Myocyte (in vitro differentiated cells): ENCODE measurements at regions not wholly inside any gene's neighbourhood (a gene's known extent, or its start where the extent isn't known, plus 50 kb on each side); places are given as distances from the start of the nearest gene placed in this dataset.

Experiments used
- DNase-seq: peaks from one replicate; pipeline ENCODE4 v3.0.0-alpha.2; 2012; ENCODE audit warnings: low read depth

GRCh38 chr20:61113731-61114130, 138.3 kb upstream of the CDH4 start:
- no peak for DNase-seq

DNA sequence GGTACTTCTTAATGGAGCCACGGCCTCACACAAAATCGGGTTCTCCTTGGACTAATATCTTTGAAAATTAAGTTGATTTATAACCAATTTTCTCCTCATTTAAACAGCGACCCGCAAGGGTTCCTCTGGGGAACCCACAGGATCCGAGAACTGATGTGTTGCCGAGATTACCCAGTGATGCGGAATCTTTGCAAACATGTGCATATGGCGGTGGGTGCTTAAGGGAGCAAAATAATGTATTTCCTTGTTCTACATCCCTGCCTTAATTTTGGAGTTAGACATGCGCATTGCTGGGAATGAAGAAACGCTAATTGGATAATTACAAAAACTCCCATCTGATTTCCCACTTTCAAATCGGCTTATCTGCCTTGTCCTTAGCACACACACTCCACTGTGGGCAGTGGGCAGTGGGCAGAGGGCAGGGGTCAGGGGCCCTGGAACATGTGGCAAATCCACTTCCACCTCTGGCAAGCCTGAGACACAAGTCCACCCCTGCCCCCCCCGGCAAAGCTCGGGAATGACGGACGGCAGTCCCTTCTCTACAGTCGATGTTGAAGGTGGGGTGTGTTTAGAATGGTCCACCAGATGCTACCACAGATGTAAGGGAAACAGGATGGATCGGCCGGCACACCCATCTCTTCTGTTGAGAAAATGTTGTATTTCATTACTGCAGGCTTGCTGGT, 137.4 kb upstream of the CDH4 start:
- DNase-seq = no peak

DNA sequence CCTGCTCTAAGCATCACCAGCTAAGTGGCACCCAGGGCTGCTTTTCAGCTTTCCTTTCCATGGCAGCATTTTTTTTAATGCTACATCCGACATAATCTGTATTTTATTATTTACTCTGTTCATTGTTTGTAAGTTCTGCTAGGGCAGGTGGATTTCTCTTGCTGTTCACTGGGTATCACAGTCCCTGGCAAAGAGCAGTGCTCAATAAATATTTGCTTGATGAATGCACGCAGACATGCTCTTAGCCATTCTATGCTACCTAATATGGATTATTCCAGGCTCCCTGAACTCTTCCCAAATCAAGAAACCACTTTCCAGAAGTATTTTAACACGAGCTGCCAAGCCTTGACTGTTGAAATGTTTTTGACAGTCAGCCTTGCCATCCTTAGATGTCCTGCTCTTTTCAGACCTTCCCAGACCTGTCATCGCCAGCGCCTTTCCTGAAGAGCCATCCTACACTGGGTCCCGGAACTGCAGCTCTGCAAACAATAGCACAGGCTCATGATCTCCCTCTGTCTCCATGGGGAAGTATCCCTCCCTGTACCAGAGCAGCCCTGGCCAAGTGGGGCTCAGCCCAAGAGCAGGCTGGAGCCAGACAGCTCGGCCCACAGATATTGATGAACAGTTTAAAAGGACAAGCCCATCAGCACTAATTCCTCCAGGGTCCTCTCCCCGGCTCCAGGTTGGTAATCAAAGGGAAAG, 136.5 kb upstream of the CDH4 start:
- no peak for DNase-seq

DNA sequence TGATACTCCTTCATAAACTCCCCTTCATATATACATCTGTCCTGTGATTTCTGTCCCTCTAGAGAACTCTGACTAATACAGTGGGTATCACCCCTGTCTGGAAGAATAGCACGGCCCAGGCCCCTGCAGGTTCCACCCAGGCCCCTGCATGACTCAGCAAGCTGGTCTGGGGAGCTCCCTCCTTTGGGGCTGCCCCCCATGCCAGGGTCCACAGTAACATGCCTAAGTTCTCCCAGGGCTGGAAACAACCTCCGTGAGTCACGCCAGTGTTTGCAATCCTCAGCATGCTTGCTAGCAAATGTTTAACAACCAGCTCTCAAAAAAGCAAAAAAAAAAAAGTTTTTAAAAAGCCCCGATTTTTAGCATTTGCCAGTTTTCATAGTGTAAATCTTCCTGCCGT, 134.3 kb upstream of the CDH4 start:
- DNase-seq = peak; percentile 24

GRCh38 chr20:61118429-61119224, 133.4 kb upstream of the CDH4 start:
- DNase-seq = no peak

- no peak for DNase-seq
Observed at GRCh38 chr20:61119273-61119672, 132.8 kb upstream of the CDH4 start.

DNA sequence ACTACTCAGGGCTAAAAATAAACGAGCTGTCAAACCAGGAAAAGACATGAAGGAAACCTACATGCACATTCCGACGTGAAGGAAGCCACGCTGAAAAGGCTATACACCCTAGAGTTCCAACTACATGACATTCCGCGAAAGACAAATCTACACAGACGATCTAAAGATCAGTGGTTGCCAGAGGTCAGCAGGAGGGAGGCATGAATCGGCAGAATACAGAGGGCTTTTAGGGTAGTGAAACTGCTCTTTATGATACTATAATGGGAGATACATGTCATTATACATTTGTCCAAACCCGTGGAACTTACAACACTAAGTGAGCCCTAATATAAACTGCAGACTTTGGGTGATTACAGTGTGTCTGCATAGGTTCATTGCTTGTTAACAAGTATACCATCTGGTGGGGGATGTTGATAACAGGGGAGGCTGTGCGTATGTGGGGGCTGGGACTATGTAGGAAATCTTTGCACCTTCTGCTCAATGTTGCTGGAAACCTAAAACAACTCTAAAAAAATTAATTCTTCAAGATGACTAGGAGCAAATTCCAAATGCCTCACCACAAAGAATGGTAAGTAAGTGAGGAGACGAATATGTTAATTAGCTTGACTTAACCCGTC, 132.2 kb upstream of the CDH4 start:
- no peak for DNase-seq

DNA sequence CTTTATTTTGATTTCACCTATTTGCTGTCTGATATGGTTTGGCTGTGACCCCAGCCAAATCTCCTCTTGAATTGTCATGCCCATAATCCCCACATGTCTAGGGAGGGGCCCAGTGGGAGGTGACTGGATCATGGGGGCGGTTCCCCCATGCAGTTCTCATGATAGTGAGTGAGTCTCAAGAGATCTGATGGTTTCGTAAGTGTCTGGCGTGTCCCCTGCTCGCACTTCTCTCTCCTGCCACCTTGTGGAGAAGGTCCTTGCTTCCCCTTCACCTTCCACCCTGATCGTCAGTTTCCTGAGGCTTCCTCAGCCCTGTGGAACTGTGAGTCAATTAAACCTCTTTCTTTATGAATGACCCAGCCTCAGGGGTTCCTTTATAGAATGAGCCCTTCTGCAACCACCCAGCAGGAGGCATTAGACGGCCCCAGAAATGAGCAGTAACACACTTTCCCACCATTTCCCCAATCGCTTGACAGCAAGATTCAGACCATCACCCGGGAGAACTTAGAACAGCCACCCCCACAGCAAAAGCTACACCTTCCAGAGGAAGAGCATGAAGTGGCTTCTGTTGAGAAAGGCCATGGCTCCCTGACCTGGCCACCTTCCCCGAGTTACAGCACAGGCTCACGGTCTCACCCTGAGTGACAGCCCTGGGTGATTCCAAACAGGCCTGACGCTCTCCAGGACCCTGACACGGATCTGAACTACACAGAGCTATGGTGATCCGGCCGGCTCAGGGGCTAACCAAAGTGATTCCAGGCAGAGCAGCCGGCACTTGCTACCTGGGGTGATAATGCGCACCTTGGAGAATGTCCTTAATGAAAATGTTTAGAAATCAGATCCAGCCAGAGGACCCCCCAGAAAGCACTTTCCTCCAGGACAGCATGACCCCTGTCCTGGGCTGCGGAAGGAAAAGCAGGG, 131.2 kb upstream of the CDH4 start:
- DNase-seq = peak; percentile 66

- no peak for DNase-seq
Observed at GRCh38 chr20:61121661-61122060, 130.4 kb upstream of the CDH4 start.

- no peak for DNase-seq
Observed at GRCh38 chr20:61123286-61123685, 128.8 kb upstream of the CDH4 start.

DNA sequence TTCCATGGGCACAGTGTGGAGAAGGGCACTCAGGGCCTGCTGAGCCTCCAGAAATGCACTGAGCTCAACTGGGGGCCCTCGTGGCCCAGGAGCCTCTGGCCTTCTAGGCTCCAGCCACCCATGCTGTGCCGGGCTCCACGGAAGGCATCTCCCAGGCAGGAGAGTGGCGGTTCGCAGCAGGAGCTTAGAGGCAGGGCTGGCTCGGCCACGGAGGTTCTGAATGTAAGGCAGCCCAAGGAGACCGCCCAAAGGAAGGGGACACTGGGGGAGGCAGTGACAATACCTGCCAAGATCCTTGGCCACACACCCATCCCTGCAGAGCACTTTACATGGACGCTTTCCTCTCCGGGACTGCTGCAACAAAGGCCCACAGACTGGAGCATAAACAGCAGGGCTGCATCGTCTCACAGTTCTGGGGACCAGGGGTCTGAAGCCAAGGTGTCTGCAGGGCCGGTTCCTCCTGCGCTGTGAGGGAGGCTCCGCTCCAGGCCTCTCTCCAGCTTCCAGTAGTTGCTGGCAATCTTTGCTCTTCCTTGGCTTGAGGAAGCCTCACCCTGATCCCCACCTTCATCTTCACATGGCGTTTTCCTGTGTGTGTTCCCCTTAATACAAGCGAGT, 128.2 kb upstream of the CDH4 start:
- no peak for DNase-seq

DNA sequence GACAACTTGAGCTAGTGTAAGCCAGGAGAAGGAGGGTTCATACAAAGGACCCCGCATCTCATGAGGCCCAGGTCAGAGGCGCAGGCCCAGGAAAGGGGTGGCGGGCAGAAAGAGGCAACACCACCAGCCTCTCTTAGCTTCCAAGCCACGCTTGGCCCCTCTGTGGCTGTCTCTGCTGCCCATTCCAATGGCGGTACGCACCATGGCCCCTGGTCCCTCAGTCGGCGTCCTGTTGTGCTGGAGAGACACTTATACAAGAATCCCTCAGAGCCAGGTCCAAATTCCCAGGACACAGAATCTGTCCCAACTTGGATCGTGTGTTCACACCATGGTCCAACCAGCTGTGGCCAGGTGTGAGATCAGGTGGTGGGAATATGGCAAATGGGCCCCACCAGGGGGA, 127.0 kb upstream of the CDH4 start:
- no peak for DNase-seq

DNA sequence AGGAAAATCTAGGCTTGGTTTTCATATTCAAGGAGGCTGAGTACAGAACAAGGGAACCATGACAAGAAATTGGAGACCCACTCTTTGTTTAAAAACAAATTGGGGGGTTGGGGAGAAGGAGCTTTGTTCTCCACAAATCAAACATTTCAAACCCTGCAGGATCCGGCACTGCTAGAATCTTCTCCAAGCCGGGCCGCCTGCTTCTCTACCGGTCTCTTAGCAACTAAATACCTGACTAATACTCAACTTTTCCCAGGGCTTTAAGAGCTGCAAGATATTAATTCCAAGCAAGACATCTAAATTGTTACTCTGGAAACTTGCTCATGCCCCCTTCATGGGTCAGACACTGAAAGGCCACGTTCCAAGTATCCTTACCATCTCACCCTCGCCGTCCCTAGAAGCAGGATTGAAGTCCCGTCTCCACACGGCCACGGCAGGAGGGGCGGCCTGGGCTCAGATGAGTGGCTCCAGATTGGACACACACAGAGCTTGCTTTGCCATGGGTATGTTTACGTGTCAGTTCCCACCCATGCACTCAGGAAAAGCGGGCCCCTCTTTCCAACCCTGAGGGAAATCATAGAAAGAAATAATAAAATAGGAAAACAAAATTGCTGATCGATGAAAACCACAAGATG, 126.4 kb upstream of the CDH4 start:
- no peak for DNase-seq

DNA sequence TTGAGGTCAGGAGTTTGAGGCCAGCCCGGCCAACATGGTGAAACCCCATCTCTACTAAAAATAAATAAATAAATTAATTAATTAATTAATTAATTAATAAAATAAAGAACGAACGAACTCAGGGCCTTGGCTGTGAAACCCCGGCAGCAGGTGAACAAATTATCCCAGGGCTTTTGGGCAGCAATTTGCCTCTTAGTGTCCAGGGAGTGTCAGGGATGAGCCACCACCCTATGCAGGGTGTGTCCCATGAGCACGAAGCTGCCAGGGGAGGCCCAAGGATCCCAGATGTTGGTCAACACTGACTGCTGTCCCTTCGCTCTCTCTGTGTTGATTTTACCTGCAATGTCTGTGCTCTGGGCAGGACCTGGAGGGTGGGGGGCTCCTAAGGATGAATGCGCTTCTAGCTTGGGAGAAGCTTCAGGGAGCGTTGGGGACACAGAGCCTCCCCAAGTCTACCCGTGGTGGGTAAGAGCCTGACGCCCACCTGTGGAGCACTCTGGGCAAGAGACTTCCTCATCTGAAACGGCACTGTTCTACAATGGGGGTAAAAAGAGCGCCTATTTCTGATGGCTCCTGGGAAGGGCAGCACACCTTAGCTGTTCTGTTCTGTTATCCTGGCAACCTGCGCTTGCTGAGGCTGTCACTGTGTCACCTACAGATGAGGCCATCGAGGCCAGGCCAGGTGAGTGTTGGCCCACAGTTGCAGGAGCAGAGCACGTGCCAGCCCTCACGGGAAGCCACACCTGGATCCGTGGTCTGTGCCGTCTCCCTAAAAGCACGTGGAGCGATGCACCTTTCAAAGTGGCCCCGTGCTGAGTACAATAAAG, 125.5 kb upstream of the CDH4 start:
- no peak for DNase-seq

- DNase-seq = peak; percentile 39
Observed at GRCh38 chr20:61127311-61128039, 124.6 kb upstream of the CDH4 start.

DNA sequence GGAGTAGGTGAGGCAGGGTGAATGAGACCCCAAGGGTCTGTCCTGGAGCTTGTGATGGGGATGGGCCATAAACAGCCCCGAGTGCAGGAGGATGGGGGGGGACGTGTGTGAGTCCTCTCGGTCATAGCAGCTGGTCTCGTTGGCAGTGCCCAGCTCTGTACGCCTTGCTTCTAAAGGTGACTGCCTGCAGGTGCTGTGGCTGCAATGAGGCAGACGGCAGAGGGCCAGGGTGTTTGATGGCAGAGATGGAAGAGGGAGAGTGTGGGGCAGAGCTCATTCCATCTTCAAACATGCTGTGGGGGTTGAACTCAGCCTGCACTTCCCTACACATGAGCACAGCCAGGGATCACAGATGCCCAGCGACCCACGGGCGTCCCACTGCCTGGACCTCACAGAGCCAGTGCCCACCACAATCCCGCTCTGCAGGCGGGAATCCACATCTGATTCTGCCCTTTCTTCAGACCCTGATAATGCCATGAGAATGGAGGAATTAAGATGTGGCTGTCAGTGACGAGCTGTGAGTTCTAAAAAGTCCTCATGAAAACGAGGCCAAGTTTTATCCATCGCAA, 123.3 kb upstream of the CDH4 start:
- DNase-seq = no peak

- DNase-seq = no peak
Observed at GRCh38 chr20:61129311-61129710, 122.8 kb upstream of the CDH4 start.

DNA sequence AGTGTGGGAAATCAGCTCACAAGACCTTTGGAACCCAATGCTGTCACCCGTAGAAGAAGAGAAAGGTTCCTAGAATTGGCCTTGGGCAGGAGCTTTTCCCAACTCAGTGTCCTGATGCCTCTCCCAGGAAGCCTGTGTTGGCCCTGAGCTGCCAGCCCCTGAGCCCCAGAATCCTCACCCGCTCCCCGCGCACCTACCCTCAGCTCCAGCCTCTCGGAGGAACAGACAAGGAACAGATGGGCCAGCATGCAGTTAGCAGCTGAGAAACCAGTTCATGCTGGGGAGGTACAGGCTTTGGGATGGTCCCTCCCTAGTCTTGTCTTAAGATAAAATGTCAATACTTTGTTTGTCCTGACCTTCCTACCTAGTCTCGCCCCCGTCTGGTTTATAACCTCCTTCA, 121.9 kb upstream of the CDH4 start:
- DNase-seq = no peak
